ENCODE measurements at regions not wholly inside any gene's neighbourhood (a gene's known extent, or its start where the extent isn't known, plus 50 kb on each side); places are given as distances from the start of the nearest gene placed in this dataset.

DNA sequence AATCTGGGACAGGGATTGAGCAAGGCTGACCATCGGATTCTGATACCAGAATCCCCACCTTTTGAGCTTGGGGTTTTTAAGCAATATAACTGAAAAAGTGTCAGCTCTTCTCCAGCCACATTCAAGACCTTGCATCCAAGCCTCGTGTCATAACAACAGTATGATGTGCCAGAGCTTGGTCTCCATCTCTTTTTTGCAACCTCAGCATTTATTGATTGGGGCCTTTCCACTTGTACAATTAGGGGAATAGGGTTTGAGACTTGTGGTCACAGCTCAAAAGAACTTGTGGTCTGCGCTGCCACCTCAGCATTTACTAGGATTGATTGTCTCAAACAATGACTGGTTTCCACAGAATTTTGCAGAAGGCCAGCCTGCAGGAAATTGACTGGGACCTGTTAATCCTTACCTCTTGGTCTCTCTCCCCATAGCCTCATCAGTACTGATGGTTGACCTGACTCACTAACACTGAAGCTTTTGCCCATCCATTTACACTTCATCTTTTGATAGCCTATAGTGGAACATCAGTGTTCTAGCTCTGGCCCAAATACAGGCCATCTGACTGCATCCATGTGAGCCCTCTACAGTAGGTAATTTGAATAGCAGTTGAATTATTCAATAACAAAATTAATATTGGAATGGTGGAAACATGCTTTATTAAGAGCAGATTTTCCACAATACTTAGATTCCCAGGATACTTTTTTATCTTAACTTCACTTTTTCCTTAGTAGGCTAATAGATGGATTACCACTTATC is 381.6 kb upstream of the PRR16 start:
- ATAC-seq (ENCODE audit: low read depth), result no peak
- Mint-ChIP-seq H3K36me3 (no peaks in the 10 kb centered on the region), H3K4me3 (no peak overlapping the region), H3K9me3 (peaks cover 1% of the 10 kb centered on the region), H3K27ac (no peak overlapping the region), H3K27me3 (peaks cover 2% of the 10 kb centered on the region), H3K4me1 (no peaks in the 10 kb centered on the region)
- no peak for DNase-seq (ENCODE audit: low spot score in 2 of 2)

DNA sequence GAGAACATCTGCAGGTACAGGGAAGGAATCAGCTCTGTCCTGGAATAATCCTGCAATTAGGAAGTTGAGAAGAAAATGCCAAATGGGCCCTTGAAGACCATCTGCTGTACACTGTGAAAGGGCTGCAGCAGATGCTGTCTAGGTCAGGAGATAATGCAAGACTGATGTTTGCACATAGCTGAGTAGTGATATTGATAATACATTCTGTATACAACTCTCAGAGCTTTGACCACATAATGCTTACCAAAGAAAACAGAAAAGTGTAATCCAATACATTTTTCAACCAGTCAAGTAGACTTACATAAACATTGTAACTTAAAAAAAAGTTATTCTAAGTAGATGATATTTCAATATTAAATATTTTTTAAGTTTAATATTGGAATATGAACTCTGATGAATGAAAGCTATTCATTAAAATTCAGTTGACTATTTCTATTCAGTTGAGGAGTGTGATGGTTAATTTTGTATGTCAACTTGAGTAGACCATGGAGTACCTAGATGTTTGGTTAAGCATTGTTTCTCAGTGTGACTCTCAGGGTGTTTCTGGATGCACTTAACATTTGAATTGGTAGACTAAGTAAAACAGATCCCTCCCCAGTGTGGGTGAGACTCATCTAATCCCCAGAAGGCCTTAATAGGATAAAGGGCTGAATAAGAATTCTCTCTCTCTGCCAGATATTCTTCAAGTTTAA is 380.1 kb upstream of the PRR16 start:
- no peak for DNase-seq (ENCODE audit: low spot score in 2 of 2)
- ATAC-seq (ENCODE audit: low read depth), result no peak
- Mint-ChIP-seq H3K36me3 (no peaks in the 10 kb centered on the region), H3K9me3 (no peaks in the 10 kb centered on the region), H3K4me1 (no peaks in the 10 kb centered on the region), H3K27me3 (peaks cover 2% of the 10 kb centered on the region), H3K4me3 (no peak overlapping the region), H3K27ac (no peak overlapping the region)

DNA sequence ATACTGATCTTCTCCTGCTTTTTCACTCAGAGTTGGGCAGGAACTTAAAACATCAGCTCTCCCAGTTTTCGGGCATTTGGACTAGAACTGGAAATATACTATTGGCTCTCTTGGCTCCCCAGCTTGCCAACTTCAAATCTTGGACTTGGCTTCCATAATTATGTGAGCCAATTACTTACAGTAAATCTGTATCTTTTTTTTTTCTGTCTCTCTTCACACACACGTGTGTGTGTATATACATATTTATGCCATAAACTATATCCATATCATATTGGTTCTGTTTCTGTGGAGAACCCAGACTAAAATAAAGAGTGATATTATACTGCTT is 379.6 kb upstream of the PRR16 start:
- H3K4me1 Mint-ChIP-seq, result no peaks in the 10 kb centered on the region
- H3K4me3 Mint-ChIP-seq, result no peak overlapping the region
- no peak for DNase-seq (ENCODE audit: low spot score in 2 of 2)
- no peak overlapping the region for H3K27ac Mint-ChIP-seq
- no peaks in the 10 kb centered on the region for H3K36me3 Mint-ChIP-seq
- H3K9me3 Mint-ChIP-seq, result no peaks in the 10 kb centered on the region
- ATAC-seq (ENCODE audit: low read depth), result no peak
- peaks cover 2% of the 10 kb centered on the region for H3K27me3 Mint-ChIP-seq

DNA sequence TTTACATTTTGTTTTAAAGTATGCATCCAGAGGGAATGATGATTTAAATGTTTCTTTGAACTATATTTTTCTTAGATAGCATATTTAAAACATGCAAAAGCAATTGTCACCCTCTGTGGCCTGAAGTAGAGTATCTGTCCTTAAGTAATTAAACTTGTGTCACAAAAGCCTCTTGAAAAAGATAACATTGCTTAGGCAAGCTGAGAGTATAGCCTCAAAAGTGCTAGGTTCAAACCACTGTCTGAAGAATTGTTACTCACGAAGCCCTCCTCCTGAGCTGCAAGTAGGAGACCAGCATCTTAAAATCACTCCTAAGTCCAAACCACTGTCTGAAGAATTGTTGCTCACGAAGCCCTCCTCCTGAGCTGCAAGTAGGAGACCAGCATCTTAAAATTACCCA is 378.0 kb upstream of the PRR16 start:
- Mint-ChIP-seq H3K36me3 (no peaks in the 10 kb centered on the region), H3K27ac (no peak overlapping the region), H3K27me3 (peaks cover 2% of the 10 kb centered on the region), H3K9me3 (no peaks in the 10 kb centered on the region), H3K4me3 (no peak overlapping the region), H3K4me1 (no peaks in the 10 kb centered on the region)
- ATAC-seq (ENCODE audit: low read depth) (no peak), DNase-seq (ENCODE audit: low spot score in 2 of 2) (no peak)

DNA sequence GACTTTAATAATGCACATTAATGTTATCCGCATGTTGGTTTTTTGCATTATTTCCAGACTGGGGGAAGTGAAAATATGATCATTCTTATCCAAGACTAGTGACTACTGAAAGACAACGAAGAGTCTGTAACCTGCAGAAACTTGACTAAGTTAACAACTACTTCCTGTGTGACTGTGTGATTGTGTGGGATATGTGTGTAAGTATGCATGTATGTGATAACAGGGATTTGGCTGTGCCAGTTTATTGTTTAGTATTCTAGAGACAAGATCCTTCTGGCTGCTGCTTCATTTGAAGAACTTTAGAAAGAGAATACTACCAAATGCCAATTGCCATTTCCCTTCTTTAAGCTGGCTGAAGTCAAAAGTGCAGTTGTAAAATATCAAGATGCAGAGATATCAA is 375.7 kb upstream of the PRR16 start:
- Mint-ChIP-seq H3K27ac (no peak overlapping the region), H3K9me3 (no peaks in the 10 kb centered on the region), H3K4me3 (no peak overlapping the region), H3K4me1 (no peaks in the 10 kb centered on the region), H3K36me3 (no peaks in the 10 kb centered on the region), H3K27me3 (peaks cover 3% of the 10 kb centered on the region)
- no peak for DNase-seq (ENCODE audit: low spot score in 2 of 2)
- no peak for ATAC-seq (ENCODE audit: low read depth)

DNA sequence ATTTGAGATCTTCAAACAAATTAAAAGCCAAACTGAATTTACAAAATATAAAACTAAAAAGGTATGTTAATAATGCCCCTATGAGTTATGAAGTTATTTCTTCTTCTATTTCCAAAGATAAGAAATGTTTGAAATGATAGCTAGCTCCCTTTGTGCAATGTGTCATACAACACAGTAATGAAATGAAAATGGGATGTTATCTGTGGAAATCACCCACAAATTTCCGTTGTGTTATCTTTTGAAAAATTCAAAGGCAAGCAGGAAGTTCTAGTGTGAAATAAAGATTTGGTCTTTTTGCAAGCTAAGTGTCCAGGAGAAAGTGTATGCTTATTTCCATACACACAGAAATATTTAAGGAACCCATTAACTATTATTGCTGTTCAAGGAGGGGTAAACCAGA is 375.3 kb upstream of the PRR16 start:
- DNase-seq (ENCODE audit: low spot score in 2 of 2) (no peak), ATAC-seq (ENCODE audit: low read depth) (no peak)
- Mint-ChIP-seq H3K9me3 (no peaks in the 10 kb centered on the region), H3K36me3 (no peaks in the 10 kb centered on the region), H3K27me3 (peaks cover 4% of the 10 kb centered on the region), H3K4me3 (no peak overlapping the region), H3K4me1 (no peaks in the 10 kb centered on the region), H3K27ac (no peak overlapping the region)

DNA sequence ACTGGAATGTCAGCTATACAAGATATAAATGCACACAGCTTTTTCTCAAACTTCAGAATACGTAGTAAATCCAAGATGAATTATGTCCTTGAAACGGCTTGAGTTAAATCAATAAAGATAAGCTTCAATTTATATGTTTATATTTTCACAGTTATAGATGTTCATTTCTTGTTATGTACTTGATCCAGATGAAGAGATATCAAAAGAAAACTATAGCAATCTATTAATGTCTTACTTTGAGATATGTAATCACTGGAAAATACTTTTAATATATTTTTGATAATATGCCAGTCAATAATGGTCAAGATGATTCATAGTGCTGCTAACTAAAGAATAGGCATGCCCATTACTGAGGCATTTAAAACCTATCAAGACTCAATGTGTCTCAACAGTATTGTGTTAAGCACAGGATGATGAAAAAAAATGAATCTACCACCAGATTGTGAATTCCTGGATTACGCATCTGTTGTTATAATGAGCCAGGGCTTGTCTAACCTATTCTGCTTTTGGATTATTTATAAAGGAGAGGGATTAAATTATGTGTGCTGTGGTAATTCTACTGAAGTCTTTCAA is 372.6 kb upstream of the PRR16 start:
- H3K9me3 Mint-ChIP-seq, result no peaks in the 10 kb centered on the region
- H3K36me3 Mint-ChIP-seq, result no peaks in the 10 kb centered on the region
- DNase-seq (ENCODE audit: low spot score in 2 of 2) (no peak), ATAC-seq (ENCODE audit: low read depth) (no peak)
- no peaks in the 10 kb centered on the region for H3K4me1 Mint-ChIP-seq
- H3K4me3 Mint-ChIP-seq, result no peak overlapping the region
- H3K27me3 Mint-ChIP-seq, result peaks cover 3% of the 10 kb centered on the region
- H3K27ac Mint-ChIP-seq, result no peak overlapping the region

DNA sequence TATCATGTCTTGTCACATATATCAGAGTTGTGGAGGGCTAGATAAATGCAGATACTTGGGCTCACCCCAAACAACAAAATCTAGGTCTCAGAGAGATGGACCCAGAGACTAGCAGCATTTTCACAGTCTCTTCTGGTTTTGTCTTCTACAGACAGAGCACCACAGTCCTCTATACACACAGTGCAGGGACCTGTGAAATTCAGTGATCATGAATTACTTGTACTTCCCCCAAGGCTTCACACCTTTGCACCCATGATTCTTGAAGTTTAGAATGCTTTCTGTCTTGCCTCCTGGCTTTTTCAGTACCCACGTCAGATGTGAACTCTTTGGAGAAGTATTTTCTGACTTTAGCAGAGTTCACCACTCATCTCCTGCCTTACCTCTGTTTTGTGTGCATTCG is 371.5 kb upstream of the PRR16 start:
- H3K4me1 Mint-ChIP-seq, result no peaks in the 10 kb centered on the region
- no peak for DNase-seq (ENCODE audit: low spot score in 2 of 2)
- no peaks in the 10 kb centered on the region for H3K9me3 Mint-ChIP-seq
- H3K27ac Mint-ChIP-seq, result no peak overlapping the region
- H3K27me3 Mint-ChIP-seq, result peaks cover 3% of the 10 kb centered on the region
- no peak overlapping the region for H3K4me3 Mint-ChIP-seq
- H3K36me3 Mint-ChIP-seq, result no peaks in the 10 kb centered on the region
- no peak for ATAC-seq (ENCODE audit: low read depth)

DNA sequence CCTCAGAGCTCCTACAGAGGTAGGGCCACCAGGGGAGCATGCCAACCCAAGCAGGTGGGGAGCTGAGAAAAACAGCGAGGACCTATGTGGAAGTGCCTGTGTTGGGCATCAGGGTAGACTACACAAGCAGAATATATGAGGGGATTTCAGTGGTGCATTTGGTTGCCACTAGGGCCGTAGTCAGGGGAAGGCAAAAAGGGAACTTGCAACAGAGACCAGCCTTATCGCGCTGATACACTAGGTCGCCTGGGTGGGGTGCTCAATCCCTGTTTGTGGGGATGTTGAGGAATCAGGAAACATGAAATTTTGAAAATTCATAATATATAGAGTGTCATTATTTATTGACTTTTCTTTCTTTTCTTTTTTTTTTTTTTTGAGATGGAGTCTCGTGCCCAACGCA is 370.9 kb upstream of the PRR16 start:
- Mint-ChIP-seq H3K9me3 (no peaks in the 10 kb centered on the region), H3K27ac (no peak overlapping the region), H3K27me3 (peaks cover 3% of the 10 kb centered on the region), H3K4me1 (no peaks in the 10 kb centered on the region), H3K36me3 (no peaks in the 10 kb centered on the region), H3K4me3 (no peak overlapping the region)
- DNase-seq (ENCODE audit: low spot score in 2 of 2) (no peak), ATAC-seq (ENCODE audit: low read depth) (no peak)

DNA sequence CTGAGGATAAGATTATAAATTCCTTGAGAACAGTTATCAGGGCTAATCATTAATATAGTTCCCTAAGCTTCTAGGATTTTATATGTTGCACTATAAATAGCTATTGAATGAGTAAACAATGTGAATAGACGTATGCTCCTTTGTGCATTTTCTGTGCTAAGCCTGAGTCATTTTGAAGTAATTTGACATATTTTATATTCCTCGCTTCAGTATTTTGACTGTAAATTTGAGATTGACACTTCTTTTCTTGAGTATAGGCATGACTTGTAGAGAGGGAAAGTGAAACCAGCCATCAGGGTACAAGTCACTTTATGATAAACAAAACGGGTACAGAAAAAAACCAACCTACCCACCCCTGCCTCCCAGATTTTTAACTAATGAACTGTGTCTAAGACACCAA is 367.7 kb upstream of the PRR16 start:
- DNase-seq (ENCODE audit: low spot score in 2 of 2), result no peak
- Mint-ChIP-seq H3K36me3 (no peaks in the 10 kb centered on the region), H3K9me3 (no peaks in the 10 kb centered on the region), H3K4me3 (no peak overlapping the region), H3K4me1 (no peaks in the 10 kb centered on the region), H3K27me3 (peaks cover 3% of the 10 kb centered on the region), H3K27ac (no peak overlapping the region)
- no peak for ATAC-seq (ENCODE audit: low read depth)

DNA sequence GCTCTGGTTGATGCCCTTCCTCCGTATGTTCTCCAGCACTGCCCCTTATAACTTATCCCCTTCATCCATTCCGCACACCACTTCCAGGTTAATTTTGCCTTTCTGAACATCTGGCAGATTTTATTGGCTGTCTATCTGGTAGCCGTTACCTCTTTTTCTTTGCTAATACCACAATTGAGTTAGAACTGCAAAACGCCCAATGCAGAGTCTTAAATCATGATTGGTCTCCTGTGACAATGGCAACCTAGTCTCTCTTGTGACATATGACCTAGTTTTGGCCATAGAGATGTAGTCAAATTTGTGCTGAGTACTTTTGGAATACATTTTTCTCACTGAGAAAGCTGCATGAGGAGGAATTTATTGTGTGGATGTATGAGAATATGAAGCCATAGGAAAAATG is 365.7 kb upstream of the PRR16 start:
- no peaks in the 10 kb centered on the region for H3K4me1 Mint-ChIP-seq
- H3K4me3 Mint-ChIP-seq, result no peak overlapping the region
- H3K27me3 Mint-ChIP-seq, result peaks cover 2% of the 10 kb centered on the region
- no peaks in the 10 kb centered on the region for H3K36me3 Mint-ChIP-seq
- no peak overlapping the region for H3K27ac Mint-ChIP-seq
- ATAC-seq (ENCODE audit: low read depth) (no peak), DNase-seq (ENCODE audit: low spot score in 2 of 2) (no peak)
- no peaks in the 10 kb centered on the region for H3K9me3 Mint-ChIP-seq

DNA sequence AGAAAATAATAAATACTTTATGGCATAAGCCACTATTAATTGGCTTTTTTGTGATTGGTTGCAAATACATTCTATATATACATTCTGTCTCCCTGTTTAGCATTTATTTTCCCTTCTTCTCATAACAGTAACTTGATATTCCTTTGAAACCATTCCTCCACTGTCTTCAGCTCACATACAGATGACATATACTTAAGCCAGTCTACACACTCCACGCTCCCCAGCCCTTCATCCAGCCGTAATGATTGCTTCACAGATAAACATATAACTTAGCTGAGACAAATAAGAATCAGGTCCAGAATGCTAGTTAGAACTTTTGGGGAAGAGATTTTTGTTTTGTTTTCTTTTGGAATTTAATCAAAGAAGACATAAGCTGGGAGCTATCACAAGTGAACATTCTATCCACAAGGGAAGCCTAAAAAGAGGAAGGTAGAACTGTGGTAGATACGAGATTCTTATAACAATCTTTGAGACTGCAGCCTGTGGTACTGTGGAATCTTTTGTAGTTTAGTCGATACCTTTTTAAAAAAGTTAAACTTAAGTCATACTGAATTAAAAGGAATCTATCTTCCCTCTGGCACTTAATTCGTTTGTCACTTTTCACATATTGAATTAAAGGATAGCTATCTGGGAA is 365.1 kb upstream of the PRR16 start:
- no peaks in the 10 kb centered on the region for H3K36me3 Mint-ChIP-seq
- ATAC-seq (ENCODE audit: low read depth), result no peak
- no peak overlapping the region for H3K27ac Mint-ChIP-seq
- DNase-seq (ENCODE audit: low spot score in 2 of 2), result no peak
- no peaks in the 10 kb centered on the region for H3K27me3 Mint-ChIP-seq
- H3K4me1 Mint-ChIP-seq, result no peaks in the 10 kb centered on the region
- no peak overlapping the region for H3K4me3 Mint-ChIP-seq
- no peaks in the 10 kb centered on the region for H3K9me3 Mint-ChIP-seq

DNA sequence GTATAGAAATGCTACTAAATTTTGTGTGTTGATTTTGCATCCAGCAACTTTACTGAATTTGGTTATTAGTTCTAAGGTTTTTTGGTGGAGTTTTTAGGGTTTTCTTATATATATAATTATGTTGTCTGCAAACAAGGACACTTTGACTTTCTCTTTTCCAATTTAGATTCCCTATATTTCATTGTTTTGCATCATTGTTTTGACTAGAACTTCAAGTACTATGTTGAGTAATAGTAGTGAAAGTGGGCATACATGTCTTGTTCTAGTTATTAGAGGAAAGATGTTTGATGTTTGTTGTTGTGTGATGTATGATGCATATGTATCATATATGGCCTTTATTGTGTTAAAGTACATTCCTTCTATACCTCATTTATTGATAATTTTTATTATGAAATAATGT is 362.3 kb upstream of the PRR16 start:
- ATAC-seq (ENCODE audit: low read depth), result no peak
- Mint-ChIP-seq H3K4me1 (peaks cover 2% of the 10 kb centered on the region), H3K27me3 (peaks cover under 1% of the 10 kb centered on the region), H3K9me3 (no peaks in the 10 kb centered on the region), H3K4me3 (no peak overlapping the region), H3K27ac (no peak overlapping the region), H3K36me3 (no peaks in the 10 kb centered on the region)
- no peak for DNase-seq (ENCODE audit: low spot score in 2 of 2)

DNA sequence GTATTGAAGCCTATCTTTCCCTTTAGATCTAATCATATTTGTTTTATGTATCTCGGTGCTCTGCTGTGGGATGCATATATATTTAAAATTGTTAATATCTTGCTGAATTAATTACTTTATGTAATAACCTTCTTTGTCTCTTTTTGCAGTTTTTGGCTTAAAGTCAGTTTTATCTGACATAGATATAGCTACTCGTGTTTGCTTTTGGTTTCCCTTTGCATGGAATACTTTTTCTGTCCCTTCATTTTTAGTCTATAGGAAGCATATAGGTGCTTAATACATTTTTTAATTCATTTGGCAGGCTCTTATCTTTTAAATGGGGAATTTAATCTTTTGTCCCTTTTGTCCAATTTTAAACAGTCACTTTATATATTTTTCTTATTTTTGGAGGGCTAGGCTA is 360.6 kb upstream of the PRR16 start:
- DNase-seq (ENCODE audit: low spot score in 2 of 2) (no peak), ATAC-seq (ENCODE audit: low read depth) (no peak)
- no peaks in the 10 kb centered on the region for H3K36me3 Mint-ChIP-seq
- H3K4me1 Mint-ChIP-seq, result peaks cover 2% of the 10 kb centered on the region
- H3K4me3 Mint-ChIP-seq, result no peak overlapping the region
- H3K9me3 Mint-ChIP-seq, result no peaks in the 10 kb centered on the region
- H3K27me3 Mint-ChIP-seq, result peaks cover 2% of the 10 kb centered on the region
- H3K27ac Mint-ChIP-seq, result no peak overlapping the region
